ENCODE measurements at regions not wholly inside any gene's neighbourhood (a gene's known extent, or its start where the extent isn't known, plus 50 kb on each side); places are given as distances from the start of the nearest gene placed in this dataset.
A peak's percentile ranks its signal among the peaks of the same experiment; 100 is the strongest.

DNA sequence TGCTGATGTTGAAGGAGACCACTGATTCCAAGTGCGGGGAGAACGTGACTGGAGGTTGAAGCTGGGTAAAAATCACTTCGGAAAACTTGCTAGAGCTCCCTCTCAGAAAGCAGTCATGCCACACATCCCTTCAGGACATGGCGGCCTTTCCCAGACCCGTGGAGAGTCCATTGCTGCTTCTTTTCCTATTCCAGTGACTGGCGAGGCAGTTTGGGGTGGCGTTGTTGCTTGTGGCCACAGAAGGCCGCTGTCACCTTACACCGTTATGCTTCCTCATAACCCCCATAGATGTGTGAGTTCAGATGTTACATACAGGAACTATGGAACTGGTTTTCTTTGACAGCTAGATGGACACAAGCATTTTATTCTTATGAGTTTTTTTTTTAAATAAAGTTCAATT lies 235.6 kb upstream of the POM121L12 start:
- 0 out of 2 replicates have a peak overlapping the region, but pooled peaks have one; percentile 10 for H2AFZ ChIP-seq (ENCODE audit: low read length)
- H3K23me2 ChIP-seq (ENCODE audit: low read depth, low read length) = no peaks in the 10 kb centered on the region
- no peaks in the 10 kb centered on the region for H3K4me1 ChIP-seq (replicated peaks in 1 of 4; ENCODE audit: control insufficient read depth in 3 of 4, insufficient read depth in 4 of 4, low read length in 3 of 4)
- 82% methylated on average over 9 of the region's 9 CpGs; no CpG with 5 or more reads in 1 of the 2 experiments for WGBS, 2 experiments (ENCODE audit: extremely low coverage in 1 of 2, insufficient coverage in 1 of 2, insufficient read length in 1 of 2, insufficient replicate concordance in 2 of 2, low coverage in 1 of 2, low lambda C conversion rate in 2 of 2, missing lambda C conversion rate in 1 of 2)
- H3K23ac ChIP-seq (ENCODE audit: insufficient read length) = no peak overlapping the region
- H3K27me3 ChIP-seq (replicated peaks in 1 of 4; ENCODE audit: control insufficient read depth in 3 of 4, extremely low read depth in 1 of 4, insufficient read depth in 3 of 4, low read length in 3 of 4) = no peaks in the 10 kb centered on the region
- FAIRE-seq (no peak), DNase-seq (ENCODE audit: low read depth in 1 of 2, low spot score in 2 of 2) (no peak)
- H3K36me3 ChIP-seq (ENCODE audit: control insufficient read depth in 2 of 4, insufficient read depth in 4 of 4, low read length in 3 of 4) = no peaks in the 10 kb centered on the region
- TF ChIP-seq RAD21 (IDR thresholded peaks at IDR 0.05 in 1 of 2, conservative IDR thresholded peaks at IDR 0.05 in 1 of 2; ENCODE audit: low read depth in 2 of 2, low read length in 2 of 2) = peak in 1 of 2 experiments; percentile 20; a peak in 1 of 4 replicates
- no peak for TF ChIP-seq POLR2AphosphoS5 (IDR thresholded peaks at IDR 0.05; ENCODE audit: low read depth, low read length)
- no peak overlapping the region for H3K9ac ChIP-seq (replicated peaks in 1 of 4; ENCODE audit: extremely low read depth in 1 of 4, low read depth in 3 of 4, low read length in 3 of 4)
- no peaks in the 10 kb centered on the region for H3K79me2 ChIP-seq (ENCODE audit: control insufficient read depth in 1 of 2, insufficient read depth in 2 of 2, low read length in 2 of 2)
- CTCF ChIA-PET (ENCODE audit: partially characterized antibody) = no interaction called here
- no peak overlapping the region for H2BK5ac ChIP-seq (ENCODE audit: low read depth, low read length)
- H2BK12ac ChIP-seq (ENCODE audit: low read depth, low read length) = no peak overlapping the region
- H4K91ac ChIP-seq (replicated peaks; ENCODE audit: insufficient read length, low read length) = no peak overlapping the region
- H2BK120ac ChIP-seq (replicated peaks; ENCODE audit: low read depth, low read length) = no peak overlapping the region
- no peak overlapping the region for H3K4me2 ChIP-seq (ENCODE audit: insufficient read depth in 1 of 2, low read depth in 2 of 2, low read length in 2 of 2)
- no peak overlapping the region for H3K18ac ChIP-seq (ENCODE audit: extremely low read depth, low read length)
- no peaks in the 10 kb centered on the region; a peak in 1 of 4 replicates for H3K9me3 ChIP-seq (ENCODE audit: insufficient read depth in 2 of 2, low read depth in 1 of 2, low read length in 1 of 2)
- no peak overlapping the region for H4K5ac ChIP-seq (ENCODE audit: insufficient read length, low read depth, low read length)
- H3K79me1 ChIP-seq (ENCODE audit: low read depth, low read length) = no peaks in the 10 kb centered on the region
- H3K4ac ChIP-seq (replicated peaks; ENCODE audit: insufficient read length, low read depth, low read length) = no peak overlapping the region
- H2AK5ac ChIP-seq (ENCODE audit: low read depth, low read length) = no peak overlapping the region
- no peak overlapping the region for H2BK15ac ChIP-seq (ENCODE audit: low read length)
- H3K27ac ChIP-seq (ENCODE audit: low read depth, low read length) = no peak overlapping the region
- H2BK20ac ChIP-seq (ENCODE audit: low read length) = no peak overlapping the region
- no peaks in the 10 kb centered on the region for H4K20me1 ChIP-seq (replicated peaks in 1 of 2; ENCODE audit: control insufficient read depth in 1 of 2, insufficient read depth in 2 of 2, low read length in 2 of 2)
- POLR2A ChIA-PET (ENCODE audit: partially characterized antibody) = interaction anchor here (0.6 kb wide), 1 partner anchor 105 kb away, joined by 3 read pairs; no protein-coding TSS in a partner anchor
- H3K56ac ChIP-seq (replicated peaks; ENCODE audit: insufficient read length, low read depth, low read length) = no peak overlapping the region
- H3K4me3 ChIP-seq (ENCODE audit: extremely low read depth in 1 of 4, insufficient read depth in 2 of 4, low read depth in 3 of 4, low read length in 4 of 4) = no peak overlapping the region
- no peak overlapping the region for H3K14ac ChIP-seq (ENCODE audit: insufficient read length)
- H4K8ac ChIP-seq (ENCODE audit: extremely low read depth, insufficient read depth, low read length) = no peak overlapping the region

Data from H1 (cell line).